SK-N-SH (cell line): ENCODE measurements at regions not wholly inside any gene's neighbourhood (a gene's known extent, or its start where the extent isn't known, plus 50 kb on each side); places are given as distances from the start of the nearest gene placed in this dataset.

Experiments used
- CTCF ChIA-PET: fragments of 300-600, 350-600 bp; formaldehyde crosslinking; extraction: SDS; loops from one replicate; lab custom pipeline; 2021; lab: Yijun Ruan, JAX
- POLR2A ChIA-PET: fragments of 350-600 bp; sonication (Branson Sonifier 250); formaldehyde crosslinking; extraction: SDS; loops from one replicate; lab custom pipeline; 2020; ENCODE audit warnings: antibody characterized with exemption, inconsistent platforms; lab: Yijun Ruan, JAX
- DNase-seq: peaks from one replicate; pipeline ENCODE4 v3.0.0; 2012
- H2AFZ ChIP-seq: fragments of 200-600 bp; sonication (generic); 2 replicates; pipeline ENCODE4 v1.8.1; 2016; ENCODE audit warnings: antibody characterized with exemption, mild to moderate bottlenecking, low read depth
- H3F3A ChIP-seq: fragments of 200-600 bp; sonication (generic); replicated peaks from 2 replicates; pipeline ENCODE3; 2016; ENCODE audit warnings: antibody characterized with exemption, mild to moderate bottlenecking; ENCODE audit not compliant: insufficient read depth
- H3K27ac ChIP-seq, 2 experiments: fragments of 200-500 bp in 1 of 2; fragments of 200-600 bp in 1 of 2; sonication (Bioruptor generic) in 1 of 2; sonication (generic), shearing (Covaris generic) in 1 of 2; 2 replicates each; pipeline versions ENCODE4 v1.5.1 to v1.6.1; 2014 to 2016; ENCODE audit warnings: low read depth in 2 of 2, inconsistent platforms in 1 of 2, low read length in 1 of 2, mild to moderate bottlenecking in 1 of 2, mixed read lengths in 1 of 2
- H3K27me3 ChIP-seq: fragments of 200-600 bp; sonication (generic), shearing (Covaris generic); 2 replicates; pipeline ENCODE4 v1.6.1; 2016; ENCODE audit warnings: mixed run types; ENCODE audit not compliant: insufficient read depth
- H3K36me3 ChIP-seq, 2 experiments: fragments of 200-500 bp in 1 of 2; fragments of 200-600 bp in 1 of 2; sonication (Bioruptor generic) in 1 of 2; sonication (generic) in 1 of 2; replicated peaks in 1 of 2; 2 replicates each; pipeline versions ENCODE3 to v1.5.1; 2014 to 2016; ENCODE audit warnings: low read length in 1 of 2, mild to moderate bottlenecking in 1 of 2; ENCODE audit not compliant: insufficient read depth in 2 of 2, control insufficient read depth in 1 of 2
- H3K4me1 ChIP-seq, 2 experiments: fragments of 200-500 bp in 1 of 2; fragments of 200-600 bp in 1 of 2; sonication (Bioruptor generic) in 1 of 2; sonication (generic), shearing (Covaris generic) in 1 of 2; 2 replicates each; pipeline versions ENCODE4 v1.5.1 to v1.6.1; 2014 to 2016; ENCODE audit warnings: low read depth in 1 of 2, low read length in 1 of 2, mixed run types in 1 of 2; ENCODE audit not compliant: insufficient read depth in 2 of 2, control insufficient read depth in 1 of 2
- H3K4me2 ChIP-seq: fragments of 200-600 bp; sonication (generic), shearing (Covaris generic); 2 replicates; pipeline ENCODE4 v1.6.1; 2017; ENCODE audit warnings: mixed run types
- H3K4me3 ChIP-seq, 2 experiments: fragments of 200-500 bp in 1 of 2; fragments of 200-600 bp in 1 of 2; sonication (Bioruptor generic) in 1 of 2; sonication (generic), shearing (Covaris generic) in 1 of 2; 2 replicates each; pipeline versions ENCODE4 v1.5.1 to v1.8.1; 2014 to 2016; ENCODE audit warnings: low read depth in 2 of 2, inconsistent platforms in 1 of 2, low read length in 1 of 2, mild to moderate bottlenecking in 1 of 2, mixed read lengths in 1 of 2, moderate library complexity in 1 of 2
- H3K79me2 ChIP-seq: fragments of 200-600 bp; sonication (generic); 2 replicates; pipeline ENCODE4 v1.8.1; 2017; ENCODE audit warnings: mild to moderate bottlenecking; ENCODE audit not compliant: insufficient read depth
- H3K9ac ChIP-seq: fragments of 200-600 bp; sonication (generic); 2 replicates; pipeline ENCODE4 v1.6.1; 2017; ENCODE audit warnings: mixed run types
- H3K9me2 ChIP-seq: fragments of 200-600 bp; sonication (generic); 2 replicates; pipeline ENCODE4 v1.6.1; 2017; ENCODE audit warnings: mixed run types
- H3K9me3 ChIP-seq: fragments of 200-600 bp; sonication (generic); 2 replicates; pipeline ENCODE4 v1.6.1; 2017; ENCODE audit warnings: mixed run types, mild to moderate bottlenecking, moderate library complexity
- H4K20me1 ChIP-seq: fragments of 200-600 bp; sonication (generic); 2 replicates; pipeline ENCODE4 v1.6.1; 2017; ENCODE audit warnings: mild to moderate bottlenecking, mixed run types; ENCODE audit not compliant: insufficient read depth
- ELF1 ChIP-seq: IDR thresholded peaks from 2 replicates; pipeline ENCODE4 v1.4.0; 2012
- FOSL2 ChIP-seq: IDR thresholded peaks from 2 replicates; pipeline ENCODE4 v1.4.0; 2012; ENCODE audit warnings: low read depth, mild to moderate bottlenecking, moderate library complexity, borderline replicate concordance
- FOXJ3 ChIP-seq: sonication (generic); formaldehyde crosslinking; IDR thresholded peaks from 2 replicates; pipeline ENCODE4 v1.5.1; 2020; ENCODE audit warnings: mild to moderate bottlenecking, missing genetic modification reagents
- GATA2 ChIP-seq: sonication (generic); formaldehyde crosslinking; IDR thresholded peaks from 2 replicates; pipeline ENCODE4 v1.5.0; 2020; ENCODE audit warnings: mild to moderate bottlenecking, missing genetic modification reagents
- IRF3 ChIP-seq: fragments of 150-350 bp; IDR thresholded peaks from 2 replicates; pipeline ENCODE4 v1.6.1; 2016; ENCODE audit warnings: mild to moderate bottlenecking, low read depth, low read length
- JUND ChIP-seq: IDR thresholded peaks from 2 replicates; pipeline ENCODE4 v1.4.0; 2012
- MAX ChIP-seq: IDR thresholded peaks from 2 replicates; pipeline ENCODE4 v1.4.0; 2012; ENCODE audit warnings: low read depth
- MEF2A ChIP-seq: IDR thresholded peaks from 2 replicates; pipeline ENCODE4 v1.4.0; 2012; ENCODE audit warnings: low read depth, borderline replicate concordance
- NRF1 ChIP-seq: IDR thresholded peaks from 2 replicates; pipeline ENCODE4 v1.6.1; 2012; ENCODE audit warnings: low read depth, mild to moderate bottlenecking, low read length
- PBX3 ChIP-seq: IDR thresholded peaks from 2 replicates; pipeline ENCODE4; 2012
- RFX5 ChIP-seq: IDR thresholded peaks from 2 replicates; pipeline ENCODE4 v1.6.1; 2012; ENCODE audit warnings: mild to moderate bottlenecking, improper control_type of control experiment, low read length
- SIN3A ChIP-seq: IDR thresholded peaks from 2 replicates; pipeline ENCODE4 v1.6.1; 2012; ENCODE audit warnings: low read depth, mild to moderate bottlenecking, low read length, moderate library complexity, borderline replicate concordance
- TAF1 ChIP-seq: IDR thresholded peaks from 2 replicates; pipeline ENCODE4 v1.6.1; 2012; ENCODE audit warnings: low read depth, mild to moderate bottlenecking, low read length, moderate library complexity, borderline replicate concordance
- TCF12 ChIP-seq: IDR thresholded peaks from 2 replicates; pipeline ENCODE4 v1.4.0; 2012
- TEAD4 ChIP-seq: IDR thresholded peaks from 2 replicates; pipeline ENCODE4 v1.4.0; 2012; ENCODE audit warnings: mild to moderate bottlenecking, borderline replicate concordance; ENCODE audit not compliant: insufficient read depth
- USF1 ChIP-seq: IDR thresholded peaks from 2 replicates; pipeline ENCODE4 v1.4.0; 2012; ENCODE audit warnings: low read depth, borderline replicate concordance
- USF2 ChIP-seq: fragments of 150-350 bp; IDR thresholded peaks from 2 replicates; pipeline ENCODE4 v1.6.1; 2017; ENCODE audit warnings: antibody characterized with exemption, low read length, low read depth, borderline replicate concordance
- YY1 ChIP-seq: IDR thresholded peaks from 2 replicates; pipeline ENCODE4 v1.4.0; 2012; ENCODE audit warnings: low read depth, mild to moderate bottlenecking
- ZBTB33 ChIP-seq: IDR thresholded peaks from 2 replicates; pipeline ENCODE4 v1.4.0; 2012; ENCODE audit warnings: low read depth, borderline replicate concordance
- WGBS: methylation state at CpG from one replicate; pipeline ENCODE4 v1.1.6; 2017; ENCODE audit warnings: low lambda C conversion rate; 5-methylcytosine and 5-hydroxymethylcytosine counted together
- TF ChIP-seq, protein P1 (sequence below): IDR thresholded peaks from 2 replicates; pipeline ENCODE4 v1.6.1; 2012; ENCODE audit warnings: mild to moderate bottlenecking, low read depth, low read length, moderate library complexity

DNA sequence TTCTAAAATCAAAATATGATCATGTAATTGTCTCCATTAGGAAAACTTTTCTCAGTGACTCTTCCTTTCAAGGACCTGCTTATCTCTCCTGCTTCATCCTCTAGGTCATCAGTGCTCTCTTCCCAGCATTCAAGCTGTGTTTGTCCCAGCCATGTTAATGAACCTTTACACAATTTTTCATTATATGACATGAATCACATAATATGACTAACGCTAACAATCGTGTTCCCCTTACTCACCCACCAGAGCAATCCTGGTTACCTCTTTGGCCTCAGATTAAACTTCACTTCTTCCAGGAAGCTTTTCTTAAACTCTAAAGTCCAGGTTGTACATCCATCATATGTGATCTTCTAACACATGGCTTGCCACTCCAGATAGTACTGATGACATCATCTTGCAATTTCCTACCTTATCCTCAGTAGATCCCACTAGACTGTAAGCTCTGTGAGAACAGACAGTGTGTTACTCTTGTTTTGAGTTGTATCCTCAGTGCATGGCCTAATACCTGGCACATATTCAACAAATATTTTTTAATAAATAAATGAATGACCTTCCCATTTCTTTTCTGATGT lies 882.9 kb upstream of the ZEB2 start:
- Histone ChIP-seq H3K27ac (no peak overlapping the region), H3F3A (no peaks in the 10 kb centered on the region), H3K27me3 (no peaks in the 10 kb centered on the region), H2AFZ (no peak overlapping the region), H4K20me1 (no peaks in the 10 kb centered on the region), H3K4me2 (no peak overlapping the region), H3K4me1 (no peaks in the 10 kb centered on the region), H3K9me2 (no peaks in the 10 kb centered on the region), H3K4me3 (no peak overlapping the region), H3K36me3 (no peaks in the 10 kb centered on the region), H3K9me3 (no peaks in the 10 kb centered on the region), H3K79me2 (no peaks in the 10 kb centered on the region), H3K9ac (no peak overlapping the region)
- DNase-seq = no peak
- WGBS = 89% methylated on average over 2 of the region's 2 CpGs
- TF ChIP-seq GATA2 = no peak
- TF ChIP-seq NRF1 = no peak
- TF ChIP-seq, protein P1, sequence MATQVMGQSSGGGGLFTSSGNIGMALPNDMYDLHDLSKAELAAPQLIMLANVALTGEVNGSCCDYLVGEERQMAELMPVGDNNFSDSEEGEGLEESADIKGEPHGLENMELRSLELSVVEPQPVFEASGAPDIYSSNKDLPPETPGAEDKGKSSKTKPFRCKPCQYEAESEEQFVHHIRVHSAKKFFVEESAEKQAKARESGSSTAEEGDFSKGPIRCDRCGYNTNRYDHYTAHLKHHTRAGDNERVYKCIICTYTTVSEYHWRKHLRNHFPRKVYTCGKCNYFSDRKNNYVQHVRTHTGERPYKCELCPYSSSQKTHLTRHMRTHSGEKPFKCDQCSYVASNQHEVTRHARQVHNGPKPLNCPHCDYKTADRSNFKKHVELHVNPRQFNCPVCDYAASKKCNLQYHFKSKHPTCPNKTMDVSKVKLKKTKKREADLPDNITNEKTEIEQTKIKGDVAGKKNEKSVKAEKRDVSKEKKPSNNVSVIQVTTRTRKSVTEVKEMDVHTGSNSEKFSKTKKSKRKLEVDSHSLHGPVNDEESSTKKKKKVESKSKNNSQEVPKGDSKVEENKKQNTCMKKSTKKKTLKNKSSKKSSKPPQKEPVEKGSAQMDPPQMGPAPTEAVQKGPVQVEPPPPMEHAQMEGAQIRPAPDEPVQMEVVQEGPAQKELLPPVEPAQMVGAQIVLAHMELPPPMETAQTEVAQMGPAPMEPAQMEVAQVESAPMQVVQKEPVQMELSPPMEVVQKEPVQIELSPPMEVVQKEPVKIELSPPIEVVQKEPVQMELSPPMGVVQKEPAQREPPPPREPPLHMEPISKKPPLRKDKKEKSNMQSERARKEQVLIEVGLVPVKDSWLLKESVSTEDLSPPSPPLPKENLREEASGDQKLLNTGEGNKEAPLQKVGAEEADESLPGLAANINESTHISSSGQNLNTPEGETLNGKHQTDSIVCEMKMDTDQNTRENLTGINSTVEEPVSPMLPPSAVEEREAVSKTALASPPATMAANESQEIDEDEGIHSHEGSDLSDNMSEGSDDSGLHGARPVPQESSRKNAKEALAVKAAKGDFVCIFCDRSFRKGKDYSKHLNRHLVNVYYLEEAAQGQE = no peak
- no peak for TF ChIP-seq PBX3
- TF ChIP-seq MAX = no peak
- TF ChIP-seq MEF2A = no peak
- TF ChIP-seq USF1 = no peak
- TF ChIP-seq YY1 = no peak
- no peak for TF ChIP-seq RFX5
- TF ChIP-seq FOXJ3 (CRISPR knock-in tag) = no peak
- no peak for TF ChIP-seq JUND
- no peak for TF ChIP-seq FOSL2
- TF ChIP-seq TAF1 = no peak
- no peak for TF ChIP-seq ELF1
- TF ChIP-seq IRF3 = no peak
- no peak for TF ChIP-seq SIN3A
- TF ChIP-seq TEAD4 = no peak
- no peak for TF ChIP-seq ZBTB33
- no peak for TF ChIP-seq TCF12
- no peak for TF ChIP-seq USF2
- ChIA-PET POLR2A (no interaction called here), CTCF (interaction anchor here (1.1 kb wide), 1 partner anchor 16 kb away, joined by 3 read pairs; no protein-coding TSS in a partner anchor)
